ENCODE measurements at regions not wholly inside any gene's neighbourhood (a gene's known extent, or its start where the extent isn't known, plus 50 kb on each side); places are given as distances from the start of the nearest gene placed in this dataset.

GRCh38 chr1:218080863-218081262 lies 204.2 kb upstream of the RRP15 start:
- DNase-seq (ENCODE audit: low read depth, low spot score) = no peak
- no peak overlapping the region for H3K27ac Mint-ChIP-seq (ENCODE audit: unreplicated experiment)
- H3K36me3 Mint-ChIP-seq (ENCODE audit: low read depth) = no peaks in the 10 kb centered on the region
- peaks cover 8% of the 10 kb centered on the region for H3K4me1 Mint-ChIP-seq
- peaks cover 3% of the 10 kb centered on the region for H3K9me3 Mint-ChIP-seq
- H3K27me3 Mint-ChIP-seq (ENCODE audit: low read depth) = no peaks in the 10 kb centered on the region
- no peak overlapping the region for H3K4me3 Mint-ChIP-seq
- TF ChIP-seq CTCF (conservative IDR thresholded peaks at IDR 0.05) = no peak

DNA sequence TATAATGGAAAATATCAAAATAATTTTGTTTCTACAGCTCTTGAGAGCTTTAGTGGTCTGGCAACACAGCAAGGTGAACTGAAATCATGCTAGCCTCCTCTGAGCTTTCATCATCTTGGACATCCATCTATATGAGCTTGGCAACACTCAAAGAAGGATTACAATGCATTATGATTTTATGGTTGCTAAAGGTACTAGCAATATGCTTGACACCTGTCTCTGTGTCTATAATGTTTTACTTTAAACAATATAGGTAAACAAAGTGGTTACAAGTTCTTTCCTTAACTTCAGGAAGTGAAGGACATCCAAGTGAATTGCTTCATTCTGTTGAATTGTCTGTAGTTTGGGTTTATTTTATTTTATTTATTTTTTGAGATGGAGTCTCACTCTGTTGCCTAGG lies 203.7 kb upstream of the RRP15 start:
- Mint-ChIP-seq H3K27ac (ENCODE audit: unreplicated experiment) (no peak overlapping the region), H3K27me3 (ENCODE audit: low read depth) (no peaks in the 10 kb centered on the region), H3K4me1 (peaks cover 8% of the 10 kb centered on the region), H3K9me3 (peaks cover 2% of the 10 kb centered on the region), H3K36me3 (ENCODE audit: low read depth) (no peaks in the 10 kb centered on the region), H3K4me3 (no peak overlapping the region)
- no peak for TF ChIP-seq CTCF (conservative IDR thresholded peaks at IDR 0.05)
- DNase-seq (ENCODE audit: low read depth, low spot score) = no peak

- no peak overlapping the region for H3K4me3 Mint-ChIP-seq
- DNase-seq (ENCODE audit: low read depth, low spot score) = no peak
- TF ChIP-seq CTCF (conservative IDR thresholded peaks at IDR 0.05) = no peak
- no peaks in the 10 kb centered on the region for H3K27me3 Mint-ChIP-seq (ENCODE audit: low read depth)
- no peak overlapping the region for H3K27ac Mint-ChIP-seq (ENCODE audit: unreplicated experiment)
- H3K36me3 Mint-ChIP-seq (ENCODE audit: low read depth) = no peaks in the 10 kb centered on the region
- no peaks in the 10 kb centered on the region for H3K4me1 Mint-ChIP-seq
- no peaks in the 10 kb centered on the region for H3K9me3 Mint-ChIP-seq
Measured at GRCh38 chr1:218090459-218090858, 194.6 kb upstream of the RRP15 start.

- DNase-seq (ENCODE audit: low read depth, low spot score) = no peak
- Mint-ChIP-seq H3K4me3 (no peak overlapping the region), H3K4me1 (peaks cover 4% of the 10 kb centered on the region), H3K36me3 (ENCODE audit: low read depth) (peaks cover 3% of the 10 kb centered on the region), H3K27ac (ENCODE audit: unreplicated experiment) (no peak overlapping the region), H3K27me3 (ENCODE audit: low read depth) (no peaks in the 10 kb centered on the region), H3K9me3 (peaks cover 5% of the 10 kb centered on the region)
- no peak for TF ChIP-seq CTCF (conservative IDR thresholded peaks at IDR 0.05)
Measured at GRCh38 chr1:218101409-218101808, 183.7 kb upstream of the RRP15 start.

DNA sequence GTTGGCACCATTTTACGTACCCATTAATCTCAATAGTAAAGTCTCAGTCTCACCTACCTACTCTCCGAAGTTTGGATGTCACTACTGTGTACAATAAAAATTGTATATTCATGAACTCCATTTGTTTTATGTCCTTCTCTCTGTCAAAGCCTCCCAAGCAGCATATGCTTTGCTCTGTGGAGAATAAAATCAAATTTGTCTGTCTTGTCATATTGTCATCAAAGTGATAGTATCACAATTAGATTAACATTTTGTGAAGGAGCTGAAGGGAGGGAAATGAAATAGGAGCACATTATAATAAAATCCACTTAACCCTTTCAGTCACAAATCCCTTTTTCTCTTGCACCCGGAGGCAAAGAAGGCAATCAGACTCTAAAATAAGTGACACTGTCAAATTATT lies 177.1 kb upstream of the RRP15 start:
- Mint-ChIP-seq H3K27me3 (ENCODE audit: low read depth) (no peaks in the 10 kb centered on the region), H3K27ac (ENCODE audit: unreplicated experiment) (no peak overlapping the region), H3K4me3 (no peak overlapping the region), H3K36me3 (ENCODE audit: low read depth) (no peaks in the 10 kb centered on the region), H3K4me1 (no peaks in the 10 kb centered on the region), H3K9me3 (peaks cover 3% of the 10 kb centered on the region)
- no peak for TF ChIP-seq CTCF (conservative IDR thresholded peaks at IDR 0.05)
- no peak for DNase-seq (ENCODE audit: low read depth, low spot score)

- Mint-ChIP-seq H3K27ac (ENCODE audit: unreplicated experiment) (no peak overlapping the region), H3K27me3 (ENCODE audit: low read depth) (no peaks in the 10 kb centered on the region), H3K9me3 (peaks cover 4% of the 10 kb centered on the region), H3K4me1 (no peaks in the 10 kb centered on the region), H3K36me3 (ENCODE audit: low read depth) (no peaks in the 10 kb centered on the region), H3K4me3 (no peak overlapping the region)
- DNase-seq (ENCODE audit: low read depth, low spot score) = no peak
- no peak for TF ChIP-seq CTCF (conservative IDR thresholded peaks at IDR 0.05)
Measured at GRCh38 chr1:218112862-218113261, 172.2 kb upstream of the RRP15 start.
